AG10803 (cell line): ENCODE measurements at regions not wholly inside any gene's neighbourhood (a gene's known extent, or its start where the extent isn't known, plus 50 kb on each side); places are given as distances from the start of the nearest gene placed in this dataset.

ENCODE experiments used
- DNase-seq: peaks from one replicate; pipeline ENCODE4 v3.0.0; 2010; ENCODE audit warnings: low read depth
- H3K4me3 ChIP-seq: 2 replicates; pipeline ENCODE4 v1.5.1; 2011; ENCODE audit warnings: mild to moderate bottlenecking, low read length, control low read depth
- CTCF ChIP-seq: conservative IDR thresholded peaks from 2 replicates; pipeline ENCODE4 v1.5.1; 2011; ENCODE audit warnings: mild to moderate bottlenecking, low read length, control low read depth, inconsistent platforms

GRCh38 chr1:14010476-14010875 lies 310.5 kb downstream of the PRDM2 start:
- no peak for TF ChIP-seq CTCF
- DNase-seq, result no peak
- no peak overlapping the region for H3K4me3 ChIP-seq

- no peak for TF ChIP-seq CTCF
- H3K4me3 ChIP-seq, result no peak overlapping the region
- no peak for DNase-seq
Measured at GRCh38 chr1:14011132-14011531, 311.1 kb downstream of the PRDM2 start.

- H3K4me3 ChIP-seq, result no peak overlapping the region
- no peak for DNase-seq
- TF ChIP-seq CTCF, result no peak
Measured at GRCh38 chr1:14011888-14012287, 311.9 kb downstream of the PRDM2 start.

- TF ChIP-seq CTCF, result no peak
- no peak for DNase-seq
- no peak overlapping the region for H3K4me3 ChIP-seq
Measured at GRCh38 chr1:14014929-14015328, 314.9 kb downstream of the PRDM2 start.

GRCh38 chr1:14015917-14016316 lies 315.9 kb downstream of the PRDM2 start:
- no peak overlapping the region for H3K4me3 ChIP-seq
- DNase-seq, result no peak
- no peak for TF ChIP-seq CTCF

- no peak for TF ChIP-seq CTCF
- H3K4me3 ChIP-seq, result no peak overlapping the region
- DNase-seq, result no peak
Measured at GRCh38 chr1:14017531-14017961, 317.6 kb downstream of the PRDM2 start.

- no peak overlapping the region for H3K4me3 ChIP-seq
- TF ChIP-seq CTCF, result no peak
- no peak for DNase-seq
Measured at GRCh38 chr1:14019461-14019860, 319.5 kb downstream of the PRDM2 start.
